HCT116 (cell line): ENCODE measurements at regions not wholly inside any gene's neighbourhood (a gene's known extent, or its start where the extent isn't known, plus 50 kb on each side); places are given as distances from the start of the nearest gene placed in this dataset.

Experiments used
- ATAC-seq: fragments of 200-7000 bp; cut with Tn5 transposase; 2 replicates; pipeline ENCODE4 v1.9.1; 2020; ENCODE audit warnings: mild to moderate bottlenecking, moderate library complexity
- BruUV-seq: library from RNA; stranded (reverse); fragments of 400-500 nt; replicated peaks from 2 replicates; lab custom pipeline; 2021; lab: Mats Ljungman, UMichigan
- CTCF ChIA-PET: fragments of 300-600 bp; sonication (Branson Sonifier 250); formaldehyde crosslinking; loops from one replicate; lab custom pipeline; 2021; ENCODE audit warnings: antibody characterized with exemption; lab: Charles Lee
- POLR2A ChIA-PET: fragments of 300-600, 350-600 bp; sonication (Branson Sonifier 250); formaldehyde crosslinking; loops from one replicate; lab custom pipeline; 2021; ENCODE audit warnings: antibody characterized with exemption; lab: Charles Lee
- RAD21 ChIA-PET, 2 experiments: fragments of 300-600 bp; sonication (Branson Sonifier 250); formaldehyde crosslinking; loops; one replicate each; lab custom pipeline; 2023; ENCODE audit warnings: low total read pairs in 2 of 2; ENCODE audit not compliant: uncharacterized antibody in 2 of 2, unreplicated experiment in 2 of 2, low non-redundant PET in 1 of 2; lab: Charles Lee
- DNase-seq: peaks from one replicate; pipeline ENCODE4 v3.0.0-alpha.2; 2010; ENCODE audit warnings: low read depth, low spot score
- H2AFZ ChIP-seq: fragments of 200-600 bp; shearing (Covaris generic), sonication (generic); 2 replicates; pipeline ENCODE4 v1.6.1; 2017; ENCODE audit warnings: low read depth, mixed run types, mixed read lengths, antibody characterized with exemption, low read length; ENCODE audit not compliant: poor library complexity, severe bottlenecking
- H3K27ac ChIP-seq: 2 replicates; pipeline ENCODE4 v1.5.1; 2012; ENCODE audit warnings: low read depth, low read length
- H3K27me3 ChIP-seq: fragments of 200-600 bp; sonication (generic); 2 replicates; pipeline ENCODE4 v1.6.1; 2016; ENCODE audit warnings: mixed run types, low read length, mixed read lengths; ENCODE audit not compliant: insufficient read depth
- H3K36me3 ChIP-seq, 2 experiments: fragments of 200-500 bp in 1 of 2; fragments of 200-600 bp in 1 of 2; sonication (Bioruptor generic) in 1 of 2; sonication (generic) in 1 of 2; 2 replicates each; pipeline versions ENCODE4 v1.5.1 to v1.6.1; 2014 to 2016; ENCODE audit warnings: low read length in 2 of 2, inconsistent platforms in 1 of 2, mixed read lengths in 1 of 2, mixed run types in 1 of 2; ENCODE audit not compliant: insufficient read depth in 2 of 2, control insufficient read depth in 1 of 2
- H3K4me1 ChIP-seq, 2 experiments: fragments of 200-600 bp in 1 of 2; sonication (generic) in 1 of 2; 2 replicates each; pipeline versions ENCODE4 v1.5.1 to v1.6.1; 2012 to 2017; ENCODE audit warnings: low read length in 2 of 2, inconsistent platforms in 1 of 2, mild to moderate bottlenecking in 1 of 2, mixed read lengths in 1 of 2, mixed run types in 1 of 2, moderate library complexity in 1 of 2; ENCODE audit not compliant: insufficient read depth in 2 of 2, control insufficient read depth in 1 of 2
- H3K4me2 ChIP-seq: fragments of 200-600 bp; sonication (generic); 2 replicates; pipeline ENCODE4 v1.6.1; 2017; ENCODE audit warnings: mixed run types, low read length, mixed read lengths
- H3K4me3 ChIP-seq, 2 experiments: fragments of 200-600 bp in 1 of 2; sonication (generic) in 1 of 2; replicated peaks in 1 of 2; 2 replicates each; pipeline ENCODE4 v1.5.1; 2011 to 2016; ENCODE audit warnings: low read length in 2 of 2, control low read depth in 1 of 2, low read depth in 1 of 2, mild to moderate bottlenecking in 1 of 2, mixed read lengths in 1 of 2, mixed run types in 1 of 2
- H3K79me2 ChIP-seq: fragments of 200-600 bp; sonication (generic); 2 replicates; pipeline ENCODE4 v1.6.1; 2017; ENCODE audit warnings: mild to moderate bottlenecking, mixed run types, low read length, moderate library complexity, mixed read lengths; ENCODE audit not compliant: insufficient read depth
- H3K9ac ChIP-seq: fragments of 200-600 bp; sonication (generic); 2 replicates; pipeline ENCODE4 v1.6.1; 2016; ENCODE audit warnings: low read length, mixed read lengths
- H3K9me2 ChIP-seq: fragments of 200-600 bp; sonication (generic), shearing (Covaris generic); 2 replicates; pipeline ENCODE4 v1.6.1; 2017; ENCODE audit warnings: mixed run types, mild to moderate bottlenecking, moderate library complexity; ENCODE audit not compliant: insufficient read depth
- H3K9me3 ChIP-seq, 2 experiments: fragments of 200-500 bp in 1 of 2; fragments of 200-600 bp in 1 of 2; sonication (Bioruptor generic) in 1 of 2; sonication (generic) in 1 of 2; 2 replicates each; pipeline ENCODE4 v1.6.1; 2014 to 2017; ENCODE audit warnings: low read length in 2 of 2, mixed read lengths in 2 of 2, inconsistent platforms in 1 of 2, low read depth in 1 of 2, mild to moderate bottlenecking in 1 of 2, mixed run types in 1 of 2, moderate library complexity in 1 of 2; ENCODE audit not compliant: control insufficient read depth in 1 of 2, insufficient read depth in 1 of 2
- H4K20me1 ChIP-seq: fragments of 200-600 bp; sonication (generic), shearing (Covaris generic); 2 replicates; pipeline ENCODE4 v1.6.1; 2017; ENCODE audit warnings: mixed run types, mild to moderate bottlenecking, moderate library complexity; ENCODE audit not compliant: insufficient read depth
- ATF3 ChIP-seq: IDR thresholded peaks from 2 replicates; pipeline ENCODE4 v1.6.1; 2012
- CEBPB ChIP-seq: IDR thresholded peaks from 2 replicates; pipeline ENCODE4 v1.6.1; 2012; ENCODE audit warnings: low read depth
- ELF1 ChIP-seq: IDR thresholded peaks from 2 replicates; pipeline ENCODE4 v1.6.1; 2012; ENCODE audit warnings: low read depth, borderline replicate concordance
- JUND ChIP-seq: IDR thresholded peaks from 2 replicates; pipeline ENCODE4 v1.6.1; 2012
- POLR2A ChIP-seq: IDR thresholded peaks from 2 replicates; pipeline ENCODE4 v1.7.0; 2011; ENCODE audit warnings: borderline replicate concordance; ENCODE audit not compliant: insufficient read depth, insufficient read length; ENCODE audit errors: extremely low read depth
- POLR2AphosphoS5 ChIP-seq: IDR thresholded peaks from 2 replicates; pipeline ENCODE4 v1.6.1; 2011; ENCODE audit warnings: mild to moderate bottlenecking, low read depth, low read length, moderate library complexity
- SRF ChIP-seq: IDR thresholded peaks from 2 replicates; pipeline ENCODE4 v1.6.1; 2012; ENCODE audit warnings: low read depth
- TCF7L2 ChIP-seq: IDR thresholded peaks from 2 replicates; pipeline ENCODE4 v1.7.0; 2011; ENCODE audit warnings: borderline replicate concordance, inconsistent platforms; ENCODE audit not compliant: insufficient read depth, insufficient read length; ENCODE audit errors: extremely low read depth
- ZBTB33 ChIP-seq: IDR thresholded peaks from 2 replicates; pipeline ENCODE4 v1.6.1; 2011; ENCODE audit warnings: mild to moderate bottlenecking, low read length, moderate library complexity; ENCODE audit not compliant: insufficient replicate concordance; ENCODE audit errors: extremely low read depth
- intact Hi-C: fragments of 100-400 bp; cut with micrococcal nuclease; formaldehyde crosslinking; loops from 2 replicates; pipeline ENCODE4 v1.10.0; 2022
- TF ChIP-seq, protein P1 (sequence below): IDR thresholded peaks from 2 replicates; pipeline ENCODE4 v1.6.1; 2012; ENCODE audit warnings: low read depth
- TF ChIP-seq, protein P2 (sequence below), 3 experiments: fragments of 200-600 bp in 1 of 3; sonication (generic) in 1 of 3; IDR thresholded peaks in 2 of 3; conservative IDR thresholded peaks in 1 of 3; 2 replicates each; pipeline ENCODE4 v1.5.1; 2012 to 2017; ENCODE audit warnings: low read depth in 2 of 3, low read length in 2 of 3, antibody characterized with exemption in 1 of 3, borderline replicate concordance in 1 of 3, control low read depth in 1 of 3, mild to moderate bottlenecking in 1 of 3, mixed read lengths in 1 of 3, mixed run types in 1 of 3, moderate library complexity in 1 of 3; ENCODE audit not compliant: insufficient read depth in 1 of 3

GRCh38 chr16:62135911-62136310 lies 99.7 kb upstream of the CDH8 start:
- ChIA-PET POLR2A (no interaction called here), CTCF (no interaction called here)
- intact Hi-C loops: no loop called here

GRCh38 chr16:62135446-62135845 lies 99.2 kb upstream of the CDH8 start:
- Histone ChIP-seq H4K20me1 (no peaks in the 10 kb centered on the region), H3K79me2 (no peaks in the 10 kb centered on the region), H3K9ac (no peak overlapping the region), H3K9me3 (peaks cover 0 to 14% of the 10 kb centered on the region in 2 experiments; a peak in 2 of 4 replicates), H3K27me3 (no peaks in the 10 kb centered on the region), H3K27ac (no peak overlapping the region), H3K4me2 (no peak overlapping the region), H3K4me1 (no peaks in the 10 kb centered on the region), H3K4me3 (no peak overlapping the region), H3K36me3 (no peaks in the 10 kb centered on the region), H3K9me2 (no peaks in the 10 kb centered on the region), H2AFZ (no peak overlapping the region)
- DNase-seq: no peak
- ChIA-PET POLR2A (no interaction called here), CTCF (no interaction called here), RAD21 (no interaction called here)
- no TSS peak for BruUV-seq
- no peak for ATAC-seq
- intact Hi-C loops: no loop called here
- TF ChIP-seq POLR2AphosphoS5 (no peak), SRF (no peak), JUND (no peak), ELF1 (no peak), POLR2A (no peak), ATF3 (no peak), TCF7L2 (no peak), ZBTB33 (no peak)
- TF ChIP-seq, protein P1, sequence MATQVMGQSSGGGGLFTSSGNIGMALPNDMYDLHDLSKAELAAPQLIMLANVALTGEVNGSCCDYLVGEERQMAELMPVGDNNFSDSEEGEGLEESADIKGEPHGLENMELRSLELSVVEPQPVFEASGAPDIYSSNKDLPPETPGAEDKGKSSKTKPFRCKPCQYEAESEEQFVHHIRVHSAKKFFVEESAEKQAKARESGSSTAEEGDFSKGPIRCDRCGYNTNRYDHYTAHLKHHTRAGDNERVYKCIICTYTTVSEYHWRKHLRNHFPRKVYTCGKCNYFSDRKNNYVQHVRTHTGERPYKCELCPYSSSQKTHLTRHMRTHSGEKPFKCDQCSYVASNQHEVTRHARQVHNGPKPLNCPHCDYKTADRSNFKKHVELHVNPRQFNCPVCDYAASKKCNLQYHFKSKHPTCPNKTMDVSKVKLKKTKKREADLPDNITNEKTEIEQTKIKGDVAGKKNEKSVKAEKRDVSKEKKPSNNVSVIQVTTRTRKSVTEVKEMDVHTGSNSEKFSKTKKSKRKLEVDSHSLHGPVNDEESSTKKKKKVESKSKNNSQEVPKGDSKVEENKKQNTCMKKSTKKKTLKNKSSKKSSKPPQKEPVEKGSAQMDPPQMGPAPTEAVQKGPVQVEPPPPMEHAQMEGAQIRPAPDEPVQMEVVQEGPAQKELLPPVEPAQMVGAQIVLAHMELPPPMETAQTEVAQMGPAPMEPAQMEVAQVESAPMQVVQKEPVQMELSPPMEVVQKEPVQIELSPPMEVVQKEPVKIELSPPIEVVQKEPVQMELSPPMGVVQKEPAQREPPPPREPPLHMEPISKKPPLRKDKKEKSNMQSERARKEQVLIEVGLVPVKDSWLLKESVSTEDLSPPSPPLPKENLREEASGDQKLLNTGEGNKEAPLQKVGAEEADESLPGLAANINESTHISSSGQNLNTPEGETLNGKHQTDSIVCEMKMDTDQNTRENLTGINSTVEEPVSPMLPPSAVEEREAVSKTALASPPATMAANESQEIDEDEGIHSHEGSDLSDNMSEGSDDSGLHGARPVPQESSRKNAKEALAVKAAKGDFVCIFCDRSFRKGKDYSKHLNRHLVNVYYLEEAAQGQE: no peak

More at GRCh38 chr16:62135911-62136310, 99.7 kb upstream of the CDH8 start:
- H3K4me3 ChIP-seq: no peak overlapping the region
- no peak overlapping the region for H3K27ac ChIP-seq
- no peaks in the 10 kb centered on the region for H3K79me2 ChIP-seq
- DNase-seq (no peak), ATAC-seq (no peak)
- no peak overlapping the region for H2AFZ ChIP-seq
- TF ChIP-seq POLR2AphosphoS5 (no peak), CEBPB (no peak)
- TF ChIP-seq, protein P2, sequence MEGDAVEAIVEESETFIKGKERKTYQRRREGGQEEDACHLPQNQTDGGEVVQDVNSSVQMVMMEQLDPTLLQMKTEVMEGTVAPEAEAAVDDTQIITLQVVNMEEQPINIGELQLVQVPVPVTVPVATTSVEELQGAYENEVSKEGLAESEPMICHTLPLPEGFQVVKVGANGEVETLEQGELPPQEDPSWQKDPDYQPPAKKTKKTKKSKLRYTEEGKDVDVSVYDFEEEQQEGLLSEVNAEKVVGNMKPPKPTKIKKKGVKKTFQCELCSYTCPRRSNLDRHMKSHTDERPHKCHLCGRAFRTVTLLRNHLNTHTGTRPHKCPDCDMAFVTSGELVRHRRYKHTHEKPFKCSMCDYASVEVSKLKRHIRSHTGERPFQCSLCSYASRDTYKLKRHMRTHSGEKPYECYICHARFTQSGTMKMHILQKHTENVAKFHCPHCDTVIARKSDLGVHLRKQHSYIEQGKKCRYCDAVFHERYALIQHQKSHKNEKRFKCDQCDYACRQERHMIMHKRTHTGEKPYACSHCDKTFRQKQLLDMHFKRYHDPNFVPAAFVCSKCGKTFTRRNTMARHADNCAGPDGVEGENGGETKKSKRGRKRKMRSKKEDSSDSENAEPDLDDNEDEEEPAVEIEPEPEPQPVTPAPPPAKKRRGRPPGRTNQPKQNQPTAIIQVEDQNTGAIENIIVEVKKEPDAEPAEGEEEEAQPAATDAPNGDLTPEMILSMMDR (IDR thresholded peaks at IDR 0.05 in 2 of 3, conservative IDR thresholded peaks at IDR 0.05 in 1 of 3; ENCODE audit: borderline replicate concordance in 1 of 3, insufficient read depth in 1 of 3, low read depth in 2 of 3, low read length in 2 of 3): no peak
- no peak overlapping the region for H3K9ac ChIP-seq
- no peaks in the 10 kb centered on the region for H3K9me2 ChIP-seq
- H3K36me3 ChIP-seq: no peaks in the 10 kb centered on the region
- H3K4me1 ChIP-seq: no peaks in the 10 kb centered on the region
- H4K20me1 ChIP-seq: no peaks in the 10 kb centered on the region
- no peak overlapping the region for H3K4me2 ChIP-seq
- RAD21 ChIA-PET: no interaction called here
- BruUV-seq: no TSS peak
- H3K9me3 ChIP-seq: peaks cover 0 to 14% of the 10 kb centered on the region in 2 experiments; a peak in 2 of 4 replicates
- H3K27me3 ChIP-seq: no peaks in the 10 kb centered on the region
